WERI-Rb-1 (cell line): ENCODE measurements at regions not wholly inside any gene's neighbourhood (a gene's known extent, or its start where the extent isn't known, plus 50 kb on each side); places are given as distances from the start of the nearest gene placed in this dataset.
"Not testable (repeated sequence)": the region's sequence is repeated elsewhere in the genome, so short reads cannot be mapped to it uniquely, and the experiment has no call there.

Source experiments
- DNase-seq: peaks from one replicate; pipeline ENCODE4 v3.0.0-alpha.2; 2020
- H3K27ac ChIP-seq: fragments of 250-450 bp; sonication (Bioruptor Pico); 2 replicates; pipeline ENCODE4 v1.5.1; 2020; ENCODE audit warnings: mild to moderate bottlenecking, moderate library complexity
- H3K27me3 ChIP-seq: fragments of 250-450 bp; sonication (Bioruptor Pico); 2 replicates; pipeline ENCODE4 v1.5.1; 2021; ENCODE audit warnings: mild to moderate bottlenecking, low read depth, moderate library complexity; ENCODE audit not compliant: insufficient read depth, severe bottlenecking
- H3K36me3 ChIP-seq: fragments of 250-450 bp; sonication (Bioruptor Pico); 2 replicates; pipeline ENCODE4 v1.5.1; 2020; ENCODE audit warnings: mild to moderate bottlenecking, moderate library complexity
- H3K4me3 ChIP-seq: 2 replicates; pipeline ENCODE4 v1.5.1; 2011; ENCODE audit warnings: low read depth, mild to moderate bottlenecking, control low read depth, low read length
- H3K9me3 ChIP-seq: fragments of 250-450 bp; sonication (Bioruptor Pico); 2 replicates; pipeline ENCODE4 v1.5.1; 2021; ENCODE audit warnings: mild to moderate bottlenecking, moderate library complexity; ENCODE audit not compliant: severe bottlenecking
- TF ChIP-seq, protein P1 (sequence below): IDR thresholded peaks from 2 replicates; pipeline ENCODE4 v1.5.1; 2011; ENCODE audit warnings: low read depth, mild to moderate bottlenecking, control low read depth, inconsistent platforms, low read length

DNA sequence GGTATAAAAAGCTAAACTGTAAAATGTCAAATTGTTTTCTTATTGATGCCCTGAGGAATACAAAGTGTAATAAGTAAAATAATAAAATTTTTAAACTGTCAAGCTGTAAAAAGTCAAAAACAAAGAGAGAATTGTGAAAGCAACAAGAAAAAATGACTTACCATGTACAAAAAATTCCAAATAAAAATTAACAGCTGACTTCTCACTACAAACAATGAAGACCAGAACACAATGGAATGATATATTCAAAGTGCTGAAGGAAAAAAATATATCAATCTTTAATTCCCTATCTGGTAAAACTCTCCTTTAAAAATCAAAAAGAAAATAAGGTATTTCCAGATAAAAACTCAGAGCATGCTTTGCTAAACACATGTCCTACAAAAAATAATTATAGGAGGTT lies 883.5 kb downstream of the IGSF11 start:
- TF ChIP-seq, protein P1, sequence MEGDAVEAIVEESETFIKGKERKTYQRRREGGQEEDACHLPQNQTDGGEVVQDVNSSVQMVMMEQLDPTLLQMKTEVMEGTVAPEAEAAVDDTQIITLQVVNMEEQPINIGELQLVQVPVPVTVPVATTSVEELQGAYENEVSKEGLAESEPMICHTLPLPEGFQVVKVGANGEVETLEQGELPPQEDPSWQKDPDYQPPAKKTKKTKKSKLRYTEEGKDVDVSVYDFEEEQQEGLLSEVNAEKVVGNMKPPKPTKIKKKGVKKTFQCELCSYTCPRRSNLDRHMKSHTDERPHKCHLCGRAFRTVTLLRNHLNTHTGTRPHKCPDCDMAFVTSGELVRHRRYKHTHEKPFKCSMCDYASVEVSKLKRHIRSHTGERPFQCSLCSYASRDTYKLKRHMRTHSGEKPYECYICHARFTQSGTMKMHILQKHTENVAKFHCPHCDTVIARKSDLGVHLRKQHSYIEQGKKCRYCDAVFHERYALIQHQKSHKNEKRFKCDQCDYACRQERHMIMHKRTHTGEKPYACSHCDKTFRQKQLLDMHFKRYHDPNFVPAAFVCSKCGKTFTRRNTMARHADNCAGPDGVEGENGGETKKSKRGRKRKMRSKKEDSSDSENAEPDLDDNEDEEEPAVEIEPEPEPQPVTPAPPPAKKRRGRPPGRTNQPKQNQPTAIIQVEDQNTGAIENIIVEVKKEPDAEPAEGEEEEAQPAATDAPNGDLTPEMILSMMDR, result no peak
- Histone ChIP-seq H3K4me3 (no peak overlapping the region), H3K36me3 (no peaks in the 10 kb centered on the region), H3K27ac (no peak overlapping the region), H3K9me3 (no peaks in the 10 kb centered on the region), H3K27me3 (peaks cover 2% of the 10 kb centered on the region)
- DNase-seq, result no peak

DNA sequence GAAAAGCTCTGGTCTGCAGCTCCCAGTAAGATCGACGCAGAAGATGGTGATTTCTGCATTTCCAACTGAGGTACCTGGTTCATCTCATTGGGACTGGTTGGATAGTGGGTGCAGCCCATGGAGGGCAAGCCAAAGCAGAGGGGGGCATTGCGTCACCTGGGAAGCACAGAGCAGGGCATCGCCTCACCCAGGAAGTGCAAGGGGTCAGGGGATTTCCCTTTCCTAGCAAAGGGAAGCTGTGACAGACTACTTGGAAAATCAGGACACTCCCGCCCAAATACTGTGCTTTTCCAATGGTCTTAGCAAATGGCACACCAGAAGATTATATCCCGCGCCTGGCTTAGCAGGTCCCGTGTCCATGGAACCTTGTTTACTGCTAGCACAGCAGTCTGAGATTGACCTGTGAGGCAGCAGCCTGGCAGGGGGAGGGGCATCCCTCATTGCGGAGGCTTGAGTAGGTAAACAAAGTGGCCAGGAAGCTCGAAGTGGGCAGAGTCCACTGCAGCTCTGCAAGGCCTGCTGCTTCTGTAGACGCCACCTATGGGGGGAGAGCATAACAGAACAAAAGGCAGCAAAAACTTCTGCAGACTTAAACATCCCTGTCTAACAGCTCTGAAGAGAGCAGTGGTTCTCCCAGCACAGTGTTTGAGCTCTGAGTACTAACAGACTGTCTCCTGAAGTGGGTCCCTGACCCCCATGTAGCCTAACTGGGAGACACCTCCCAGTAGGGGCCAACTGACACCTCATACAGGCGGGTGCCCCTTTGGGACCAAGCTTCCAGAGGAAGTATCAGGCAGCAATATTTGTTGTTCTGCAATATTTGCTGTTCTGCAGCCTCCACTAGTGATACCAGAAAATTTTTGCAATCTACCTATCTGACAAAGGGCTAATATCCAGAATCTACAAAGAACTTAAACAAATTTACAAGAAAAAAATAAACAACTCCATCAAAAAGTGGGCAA lies 871.7 kb downstream of the IGSF11 start:
- not testable (repeated sequence) for H3K9me3 ChIP-seq, H3K27ac ChIP-seq, H3K4me3 ChIP-seq, H3K36me3 ChIP-seq, DNase-seq
- peaks cover 22% of the 10 kb centered on the region for H3K27me3 ChIP-seq

DNA sequence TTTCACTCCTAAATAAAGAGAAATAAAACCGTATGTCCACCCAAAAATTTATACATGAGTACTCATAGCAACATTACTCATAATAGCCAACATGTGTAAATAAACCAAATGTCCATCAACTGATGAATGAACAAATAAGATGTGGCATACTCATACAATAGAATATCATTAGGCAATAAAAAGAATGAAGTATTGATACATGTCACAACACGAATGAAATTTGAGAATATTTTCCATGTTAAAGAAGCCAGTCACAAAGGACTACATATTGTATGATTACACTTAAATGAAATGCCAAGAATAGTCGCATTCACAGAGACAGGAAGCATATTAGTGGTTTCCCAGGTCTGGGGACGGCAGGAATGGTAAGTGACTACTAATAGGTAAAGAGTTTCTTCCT lies 869.2 kb downstream of the IGSF11 start:
- Histone ChIP-seq H3K36me3 (no peaks in the 10 kb centered on the region), H3K27ac (no peak overlapping the region), H3K27me3 (peaks cover 37% of the 10 kb centered on the region), H3K4me3 (no peak overlapping the region), H3K9me3 (no peaks in the 10 kb centered on the region)
- TF ChIP-seq, protein P1, result no peak
- DNase-seq, result no peak

DNA sequence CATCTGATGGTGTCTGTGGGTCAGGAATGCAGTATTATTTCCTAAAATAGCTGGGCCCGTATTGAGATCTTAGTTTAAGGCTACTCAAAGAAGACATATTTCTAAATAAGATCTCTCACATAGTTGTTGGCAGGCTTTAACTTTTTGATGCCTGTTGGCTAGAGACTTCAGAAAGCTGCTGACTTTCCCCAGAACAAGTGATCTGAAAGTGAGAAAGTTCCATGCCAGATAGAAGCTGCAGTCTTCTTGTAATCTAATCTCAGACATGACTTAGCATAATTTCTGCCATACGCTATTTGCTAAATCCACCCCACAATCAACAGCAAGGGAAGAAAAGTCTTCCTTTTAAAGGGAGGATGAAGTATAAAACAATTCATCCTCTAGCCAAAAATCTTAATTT lies 867.1 kb downstream of the IGSF11 start:
- H3K9me3 ChIP-seq, result no peaks in the 10 kb centered on the region
- TF ChIP-seq, protein P1, result no peak
- no peak for DNase-seq
- H3K4me3 ChIP-seq, result no peak overlapping the region
- no peaks in the 10 kb centered on the region for H3K36me3 ChIP-seq
- H3K27ac ChIP-seq, result no peak overlapping the region
- H3K27me3 ChIP-seq, result peaks cover 52% of the 10 kb centered on the region

DNA sequence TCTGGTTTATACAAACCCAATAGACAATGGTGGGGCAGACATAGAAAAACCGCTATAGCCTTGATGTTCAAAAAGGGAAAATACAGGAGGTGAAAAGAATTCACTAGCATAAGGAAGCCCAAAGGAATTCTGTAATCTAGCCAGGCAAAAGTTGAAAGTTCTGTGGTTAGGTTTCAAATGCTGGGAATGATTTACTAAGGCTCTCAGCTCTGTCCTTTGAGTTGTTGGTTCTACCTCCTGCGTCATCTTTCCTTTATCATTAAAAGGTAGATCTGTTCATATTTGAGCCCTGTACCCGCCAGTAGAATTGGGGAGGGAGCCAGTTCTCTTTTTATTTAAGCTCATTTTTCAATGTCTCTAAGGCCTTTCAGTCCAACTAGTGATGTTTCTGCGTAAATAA lies 866.5 kb downstream of the IGSF11 start:
- Histone ChIP-seq H3K27ac (no peak overlapping the region), H3K27me3 (peaks cover 58% of the 10 kb centered on the region), H3K36me3 (no peaks in the 10 kb centered on the region), H3K4me3 (no peak overlapping the region), H3K9me3 (no peaks in the 10 kb centered on the region)
- no peak for DNase-seq
- TF ChIP-seq, protein P1, result no peak

DNA sequence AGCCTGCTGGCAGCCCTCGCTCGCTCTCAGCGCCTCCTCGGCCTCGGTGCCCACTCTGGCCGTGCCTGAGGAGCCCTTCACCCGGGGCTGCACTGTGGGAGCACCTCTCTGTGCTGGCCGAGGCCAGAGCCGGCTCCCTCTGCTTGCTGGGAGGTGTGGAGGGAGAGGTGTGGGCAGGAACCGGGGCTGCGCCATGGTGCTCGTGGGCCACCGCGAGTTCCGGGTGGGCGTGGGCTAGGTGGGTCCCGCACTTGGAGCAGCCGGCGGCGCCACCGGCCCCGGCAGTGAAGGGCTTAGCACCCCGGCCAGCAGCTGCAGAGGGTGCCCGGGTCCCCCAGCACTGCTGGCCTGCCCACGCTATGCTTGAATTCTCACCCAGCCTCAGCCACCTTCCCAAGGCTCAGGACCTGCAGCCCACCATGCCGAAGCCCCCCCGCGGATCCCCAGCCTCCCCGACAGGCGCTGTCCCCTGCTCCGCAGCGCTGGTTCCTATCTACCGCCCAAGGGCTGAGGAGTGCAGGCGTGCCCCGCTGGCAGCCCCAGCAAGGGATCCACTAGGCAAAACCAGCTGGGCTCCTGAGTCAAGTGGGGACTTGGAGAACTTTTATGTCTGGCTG lies 863.3 kb downstream of the IGSF11 start:
- Histone ChIP-seq H3K9me3 (no peaks in the 10 kb centered on the region), H3K4me3 (no peak overlapping the region), H3K27me3 (peaks cover 44% of the 10 kb centered on the region), H3K36me3 (no peaks in the 10 kb centered on the region), H3K27ac (no peak overlapping the region)
- no peak for DNase-seq
- TF ChIP-seq, protein P1, result no peak
